ENCODE measurements at regions not wholly inside any gene's neighbourhood (a gene's known extent, or its start where the extent isn't known, plus 50 kb on each side); places are given as distances from the start of the nearest gene placed in this dataset.
"Not testable (repeated sequence)": the region's sequence is repeated elsewhere in the genome, so short reads cannot be mapped to it uniquely, and the experiment has no call there.

GRCh38 chr16:17755158-17755557 is 284.4 kb upstream of the XYLT1 start:
- DNase-seq (ENCODE audit: low read depth in 2 of 3, low spot score in 2 of 3): no peak

DNA sequence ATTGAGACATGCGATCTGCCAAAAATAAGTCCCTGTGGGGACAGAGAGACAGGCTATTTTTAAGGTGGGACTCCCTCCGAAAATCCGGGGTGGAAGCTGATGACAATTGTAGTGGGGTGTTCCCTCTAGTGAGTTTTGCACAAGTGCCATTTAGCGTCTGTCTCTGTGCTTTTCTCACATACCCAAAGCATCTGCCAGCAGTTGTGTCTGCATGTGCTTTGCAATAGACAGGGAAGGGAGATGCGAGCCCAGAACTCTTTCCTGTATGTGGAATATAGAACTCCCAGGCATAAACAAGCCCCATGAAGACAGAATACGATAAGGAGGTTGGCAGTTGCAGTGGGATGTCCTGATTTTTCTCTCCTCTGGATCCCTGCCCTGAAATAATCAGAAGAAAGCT is 282.7 kb upstream of the XYLT1 start:
- no peak for DNase-seq (ENCODE audit: low read depth in 2 of 3, low spot score in 2 of 3)

GRCh38 chr16:17749706-17750105 is 278.9 kb upstream of the XYLT1 start:
- no peak for DNase-seq (ENCODE audit: low read depth in 2 of 3, low spot score in 2 of 3)

GRCh38 chr16:17748044-17748719 is 277.4 kb upstream of the XYLT1 start:
- DNase-seq (ENCODE audit: low read depth in 2 of 3, low spot score in 2 of 3): no peak

- DNase-seq (ENCODE audit: low read depth in 2 of 3, low spot score in 2 of 3): no peak
Observed at GRCh38 chr16:17747081-17747756, 276.5 kb upstream of the XYLT1 start.

DNA sequence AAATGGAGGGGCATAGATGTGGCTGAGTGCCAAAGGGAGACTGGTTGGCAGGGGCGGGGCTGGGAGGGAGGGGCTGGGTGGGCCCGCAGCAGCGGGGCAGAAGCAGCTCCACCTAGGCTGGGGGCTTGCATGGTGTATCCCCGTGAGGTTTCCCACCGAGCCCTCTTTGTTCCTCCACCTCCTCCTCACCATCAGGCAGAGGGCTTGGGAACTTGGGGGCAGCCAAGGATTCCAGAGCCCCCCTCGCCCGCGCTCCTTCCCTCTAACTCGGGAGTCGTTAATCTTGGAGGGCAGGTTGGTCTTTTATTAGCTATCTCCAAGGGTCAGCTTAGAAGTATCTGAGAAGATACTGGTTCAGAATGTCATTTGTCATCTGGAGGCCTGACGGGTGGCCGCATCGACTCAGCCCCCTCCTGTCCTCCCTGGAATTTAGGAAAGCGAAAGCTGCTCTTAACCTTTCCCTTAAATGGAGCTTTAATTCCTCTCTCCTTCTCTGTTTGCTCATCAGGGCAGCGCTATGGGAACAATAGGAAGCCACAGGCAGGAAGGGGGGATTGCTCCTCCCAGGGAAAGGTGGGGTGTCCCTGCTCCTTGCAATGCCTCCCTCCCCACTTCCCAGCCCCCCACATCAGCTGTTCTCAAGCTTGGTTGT is 274.3 kb upstream of the XYLT1 start:
- no peak for DNase-seq (ENCODE audit: low read depth in 2 of 3, low spot score in 2 of 3)

DNA sequence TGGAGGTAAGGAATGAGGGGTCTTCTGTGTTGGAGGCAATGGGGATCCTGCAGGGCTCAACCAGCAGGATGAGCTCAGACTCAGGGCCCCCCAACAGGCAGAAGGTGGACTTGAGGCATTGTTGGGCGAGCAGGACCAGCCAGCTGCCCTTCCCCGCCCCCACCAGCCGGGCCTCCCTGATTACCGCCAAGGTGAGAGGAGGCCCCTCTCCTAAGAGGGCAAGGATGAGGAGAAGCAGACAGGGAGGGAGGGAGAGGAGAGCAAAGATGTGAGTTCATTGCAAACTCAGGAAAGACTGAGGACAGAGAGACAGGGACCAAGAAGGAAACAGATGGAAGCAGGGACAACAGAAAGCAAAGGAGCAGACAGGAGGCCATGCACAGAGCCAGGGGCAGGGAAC is 272.8 kb upstream of the XYLT1 start:
- DNase-seq (ENCODE audit: low read depth in 2 of 3, low spot score in 2 of 3): no peak

DNA sequence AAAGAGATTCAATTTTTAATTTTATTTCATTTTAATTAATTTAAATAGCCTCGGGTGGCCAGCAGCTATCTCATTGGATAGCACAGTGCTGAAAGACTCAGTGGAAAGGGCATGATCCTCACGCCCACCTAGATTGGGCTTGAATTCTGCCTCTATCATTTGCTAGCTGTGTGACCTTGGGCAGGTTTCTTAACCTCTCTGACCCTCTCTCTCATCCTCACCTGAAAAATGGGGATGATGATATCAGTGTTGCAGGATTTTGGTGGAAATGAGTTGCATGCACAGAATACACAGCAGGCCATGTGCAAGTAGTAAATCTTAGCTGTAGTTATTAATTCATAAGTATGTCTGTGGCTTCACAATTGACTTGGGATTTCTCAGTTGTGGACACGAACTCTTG is 272.4 kb upstream of the XYLT1 start:
- no peak for DNase-seq (ENCODE audit: low read depth in 2 of 3, low spot score in 2 of 3)

- DNase-seq (ENCODE audit: low read depth in 2 of 3, low spot score in 2 of 3): not testable (repeated sequence)
Observed at GRCh38 chr16:17735099-17735498, 264.3 kb upstream of the XYLT1 start.

DNA sequence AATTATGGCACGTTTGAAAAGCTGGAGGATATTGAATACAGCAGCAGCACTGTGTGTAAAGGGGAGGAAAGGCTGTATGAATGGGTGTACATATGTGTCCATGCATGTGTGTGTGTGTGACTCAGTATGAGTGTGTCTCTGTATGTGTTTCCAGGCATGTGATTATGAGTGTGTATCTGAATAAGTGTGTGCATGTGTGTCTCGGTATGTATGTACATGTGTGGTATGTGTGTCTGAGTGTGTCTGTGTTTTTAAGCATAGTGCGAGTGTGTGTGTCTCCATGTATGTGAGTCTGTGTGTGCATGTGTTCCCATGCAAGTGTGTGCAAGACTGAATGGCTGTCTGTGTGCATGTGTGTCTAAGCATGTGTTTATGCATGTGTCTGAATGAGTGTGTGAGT is 259.1 kb upstream of the XYLT1 start:
- no peak for DNase-seq (ENCODE audit: low read depth in 2 of 3, low spot score in 2 of 3)

GRCh38 chr16:17728196-17728595 is 257.4 kb upstream of the XYLT1 start:
- DNase-seq (ENCODE audit: low read depth in 2 of 3, low spot score in 2 of 3): no peak

DNA sequence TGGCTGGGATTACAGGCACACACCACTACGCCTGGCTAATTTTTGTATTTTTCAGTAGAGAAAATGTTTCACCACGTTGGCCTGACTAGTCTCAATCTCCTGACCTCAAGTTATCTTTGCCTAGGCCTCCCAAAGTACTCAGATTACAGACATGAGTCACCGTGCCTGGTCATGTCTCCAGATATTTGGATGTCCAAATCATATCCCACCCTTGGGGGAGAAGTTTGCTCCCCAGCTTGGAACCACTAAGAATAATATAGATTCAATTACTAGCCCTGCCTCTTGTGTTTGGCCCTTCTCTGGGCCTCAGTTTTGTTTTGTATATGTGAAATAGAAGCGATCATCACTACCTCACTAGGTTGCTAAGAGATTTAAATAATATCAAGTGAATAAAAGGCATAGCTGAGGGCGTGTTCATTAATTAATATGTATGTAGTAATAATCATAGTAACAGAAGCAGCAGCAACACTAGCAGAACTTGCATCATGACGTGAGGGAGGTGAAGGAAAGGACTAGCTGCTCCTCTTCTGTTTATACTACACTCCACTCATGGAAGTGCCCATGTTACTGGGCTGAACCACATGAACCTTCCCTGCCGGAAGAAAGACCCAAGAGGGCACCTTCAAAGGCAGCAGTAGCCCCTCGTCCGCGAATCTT is 253.6 kb upstream of the XYLT1 start:
- DNase-seq (ENCODE audit: low read depth in 2 of 3, low spot score in 2 of 3): no peak

DNA sequence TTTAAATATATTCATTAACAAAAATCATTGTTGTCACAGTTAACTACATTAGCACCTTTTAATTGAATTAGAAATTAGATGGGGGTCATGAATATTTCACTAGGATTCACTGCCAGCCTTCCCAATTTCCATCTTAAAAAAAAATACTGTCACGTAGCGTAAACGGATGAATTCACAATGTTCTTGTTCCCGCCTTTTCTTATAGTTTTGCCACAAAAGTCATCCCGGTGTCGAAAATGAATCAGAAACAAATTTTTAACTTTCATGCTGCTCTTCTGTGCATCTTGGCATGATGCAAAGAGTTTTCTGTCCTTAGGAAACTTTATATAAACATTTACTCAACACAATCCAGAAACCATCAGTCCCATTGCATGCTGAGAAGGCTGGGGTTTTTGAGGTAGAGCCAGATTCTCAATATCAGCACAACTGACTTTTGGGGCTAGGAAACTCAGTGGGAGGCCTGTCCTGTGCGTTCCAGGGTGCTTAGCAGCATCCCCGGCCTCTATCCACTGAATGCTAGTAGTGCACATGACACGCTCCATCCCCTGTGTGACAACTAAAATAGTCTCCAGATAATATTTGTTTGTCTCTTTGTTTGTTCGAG is 252.9 kb upstream of the XYLT1 start:
- DNase-seq (ENCODE audit: low read depth in 2 of 3, low spot score in 2 of 3): no peak

GRCh38 chr16:17718495-17718894 is 247.7 kb upstream of the XYLT1 start:
- DNase-seq (ENCODE audit: low read depth in 2 of 3, low spot score in 2 of 3): no peak

- no peak for DNase-seq (ENCODE audit: low read depth in 2 of 3, low spot score in 2 of 3)
Observed at GRCh38 chr16:17705847-17706246, 235.1 kb upstream of the XYLT1 start.

DNA sequence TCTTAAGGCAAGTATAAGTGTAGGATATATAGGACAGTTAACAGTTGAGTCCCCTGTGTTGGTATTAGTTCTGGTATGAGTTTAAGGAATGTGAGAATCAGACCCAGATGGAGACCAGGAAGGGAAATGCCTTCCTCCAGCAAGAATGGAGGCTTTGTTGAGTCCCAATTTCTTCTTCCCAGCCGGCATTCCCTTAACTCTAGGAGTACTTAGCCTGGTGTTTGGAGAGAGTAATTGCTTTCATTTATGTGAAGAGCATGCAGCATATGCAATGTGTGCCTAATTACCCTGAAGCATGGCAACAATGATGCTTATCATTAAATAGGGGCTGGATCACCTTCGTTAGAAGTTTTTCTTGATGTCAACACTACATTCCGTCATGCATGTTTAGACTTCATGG is 225.9 kb upstream of the XYLT1 start:
- DNase-seq (ENCODE audit: low read depth in 2 of 3, low spot score in 2 of 3): no peak

DNA sequence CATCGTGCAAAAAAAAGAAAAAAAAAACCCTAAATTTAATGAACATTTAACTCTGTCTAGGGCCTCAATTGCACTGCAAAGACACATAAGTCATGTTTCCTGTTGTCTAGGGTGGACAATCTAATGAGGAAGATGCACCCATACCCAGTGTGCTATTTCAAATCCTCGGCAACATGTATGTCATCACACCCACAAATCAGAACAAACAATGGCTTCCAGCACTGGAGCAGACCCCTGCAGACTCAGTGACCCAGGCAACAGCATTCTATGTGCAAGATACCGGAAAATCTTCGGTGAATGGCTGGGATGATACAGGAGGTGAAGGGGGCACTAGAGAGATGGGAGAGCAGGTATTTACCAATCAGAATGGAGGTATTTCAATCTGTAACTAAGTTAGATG is 221.7 kb upstream of the XYLT1 start:
- DNase-seq (ENCODE audit: low read depth in 2 of 3, low spot score in 2 of 3): no peak

GRCh38 chr16:17691899-17692176 is 221.1 kb upstream of the XYLT1 start:
- DNase-seq (ENCODE audit: low read depth in 2 of 3, low spot score in 2 of 3): no peak

GRCh38 chr16:17691106-17691898 is 220.5 kb upstream of the XYLT1 start:
- DNase-seq (ENCODE audit: low read depth in 2 of 3, low spot score in 2 of 3): no peak

- no peak for DNase-seq (ENCODE audit: low read depth in 2 of 3, low spot score in 2 of 3)
Observed at GRCh38 chr16:17685447-17685846, 214.7 kb upstream of the XYLT1 start.

- no peak for DNase-seq (ENCODE audit: low read depth in 2 of 3, low spot score in 2 of 3)
Observed at GRCh38 chr16:17683281-17683680, 212.5 kb upstream of the XYLT1 start.
